HL-60 (cell line): ENCODE measurements at regions not wholly inside any gene's neighbourhood (a gene's known extent, or its start where the extent isn't known, plus 50 kb on each side); places are given as distances from the start of the nearest gene placed in this dataset.

ENCODE experiments used
- GABPA ChIP-seq: IDR thresholded peaks from 2 replicates; pipeline ENCODE4 v1.6.1; 2012; ENCODE audit warnings: low read depth
- POLR2AphosphoS5 ChIP-seq: IDR thresholded peaks from 2 replicates; pipeline ENCODE4 v1.6.1; 2012; ENCODE audit warnings: low read depth
- REST ChIP-seq: IDR thresholded peaks from 2 replicates; pipeline ENCODE4 v1.6.1; 2012; ENCODE audit warnings: low read depth; ENCODE audit not compliant: insufficient replicate concordance
- TF ChIP-seq, protein P1 (sequence below): IDR thresholded peaks from one replicate; pipeline ENCODE4 v1.5.1; 2011; ENCODE audit warnings: low read length, control low read depth, inconsistent platforms; ENCODE audit not compliant: insufficient read depth

DNA sequence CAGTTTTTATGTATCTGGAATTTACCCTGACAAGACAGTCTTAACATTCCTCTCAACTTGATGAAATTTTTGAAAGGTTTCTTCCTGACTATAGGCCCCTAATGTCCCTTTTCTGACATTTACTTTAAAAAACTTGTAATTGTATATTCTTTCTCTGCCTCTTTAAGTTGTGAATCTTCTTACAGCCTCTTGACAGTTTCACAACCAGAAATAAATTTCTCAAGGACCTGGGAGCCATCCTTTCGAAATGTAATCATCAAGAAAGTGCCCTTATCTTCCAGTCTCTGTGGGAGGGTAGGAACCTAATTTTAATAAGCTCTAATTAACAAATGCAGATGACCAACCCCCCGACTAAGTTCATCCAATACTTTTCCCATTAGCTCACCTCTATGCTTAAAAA is 403.6 kb upstream of the GJE1 start:
- TF ChIP-seq, protein P1, sequence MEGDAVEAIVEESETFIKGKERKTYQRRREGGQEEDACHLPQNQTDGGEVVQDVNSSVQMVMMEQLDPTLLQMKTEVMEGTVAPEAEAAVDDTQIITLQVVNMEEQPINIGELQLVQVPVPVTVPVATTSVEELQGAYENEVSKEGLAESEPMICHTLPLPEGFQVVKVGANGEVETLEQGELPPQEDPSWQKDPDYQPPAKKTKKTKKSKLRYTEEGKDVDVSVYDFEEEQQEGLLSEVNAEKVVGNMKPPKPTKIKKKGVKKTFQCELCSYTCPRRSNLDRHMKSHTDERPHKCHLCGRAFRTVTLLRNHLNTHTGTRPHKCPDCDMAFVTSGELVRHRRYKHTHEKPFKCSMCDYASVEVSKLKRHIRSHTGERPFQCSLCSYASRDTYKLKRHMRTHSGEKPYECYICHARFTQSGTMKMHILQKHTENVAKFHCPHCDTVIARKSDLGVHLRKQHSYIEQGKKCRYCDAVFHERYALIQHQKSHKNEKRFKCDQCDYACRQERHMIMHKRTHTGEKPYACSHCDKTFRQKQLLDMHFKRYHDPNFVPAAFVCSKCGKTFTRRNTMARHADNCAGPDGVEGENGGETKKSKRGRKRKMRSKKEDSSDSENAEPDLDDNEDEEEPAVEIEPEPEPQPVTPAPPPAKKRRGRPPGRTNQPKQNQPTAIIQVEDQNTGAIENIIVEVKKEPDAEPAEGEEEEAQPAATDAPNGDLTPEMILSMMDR: no peak
- TF ChIP-seq POLR2AphosphoS5 (no peak), REST (no peak), GABPA (no peak)
